Stimulated activated CD8-positive, alpha-beta memory T cell treated with anti-CD3 and anti-CD28 coated beads, Interleukin-15, amount 100 ng/mL, for 48 hours (primary cell): ENCODE measurements at regions not wholly inside any gene's neighbourhood (a gene's known extent, or its start where the extent isn't known, plus 50 kb on each side); places are given as distances from the start of the nearest gene placed in this dataset.

Source experiments
- DNase-seq, 2 donors: peaks; one replicate each; pipeline ENCODE4 v3.0.0-alpha.2; 2020; ENCODE audit warnings: low read depth in 2 of 2

DNA sequence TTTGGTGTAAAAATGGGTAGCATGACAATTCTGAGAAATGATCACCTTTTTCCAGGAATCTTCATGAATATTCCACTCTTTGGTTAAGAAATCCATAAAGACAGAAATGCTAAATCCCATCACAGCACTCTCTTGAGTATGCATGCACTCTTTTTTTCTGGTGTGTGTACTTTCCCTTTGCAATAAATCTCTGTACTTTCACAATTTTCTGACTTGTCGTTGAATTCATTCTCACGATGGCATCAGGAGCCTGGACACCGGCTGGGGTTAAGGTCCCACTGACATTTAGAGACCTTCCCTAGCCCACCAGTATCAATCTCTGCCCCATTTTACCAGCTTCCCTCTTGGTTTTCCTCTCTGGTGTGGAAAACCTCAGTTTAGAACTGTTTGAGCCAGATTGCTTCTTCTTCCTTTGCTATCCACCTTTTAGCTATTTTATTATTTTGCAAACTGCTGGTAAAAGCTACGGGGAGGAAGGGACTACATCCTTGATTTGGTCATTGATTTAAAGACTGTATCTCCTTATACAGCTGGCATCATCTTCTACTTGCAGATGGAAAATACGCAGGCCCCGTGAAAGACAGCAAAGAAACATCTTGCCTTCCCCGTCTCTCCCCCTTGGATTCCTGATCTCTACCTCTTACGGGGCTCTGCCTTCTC is 59.9 kb upstream of the ZFR start:
- no peak for DNase-seq

DNA sequence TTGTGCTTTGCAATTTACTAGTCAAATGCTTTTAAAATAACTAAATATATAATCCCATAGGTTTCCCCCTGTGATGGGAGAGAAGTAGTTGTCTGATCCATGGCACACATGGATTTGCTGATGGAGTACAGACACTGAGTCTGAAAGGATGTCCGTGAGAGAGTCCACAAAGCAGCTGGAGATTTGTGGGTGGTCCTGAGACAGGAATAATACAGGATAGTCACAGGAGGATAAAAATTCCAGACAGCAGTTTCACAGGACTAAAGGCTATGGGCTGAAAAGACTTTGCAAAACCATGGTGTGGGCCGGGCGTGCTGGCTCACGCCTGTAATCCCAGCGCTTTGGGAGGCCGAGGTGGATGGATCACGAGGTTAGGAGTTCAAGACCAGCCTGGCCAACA is 58.7 kb upstream of the ZFR start:
- no peak for DNase-seq

DNA sequence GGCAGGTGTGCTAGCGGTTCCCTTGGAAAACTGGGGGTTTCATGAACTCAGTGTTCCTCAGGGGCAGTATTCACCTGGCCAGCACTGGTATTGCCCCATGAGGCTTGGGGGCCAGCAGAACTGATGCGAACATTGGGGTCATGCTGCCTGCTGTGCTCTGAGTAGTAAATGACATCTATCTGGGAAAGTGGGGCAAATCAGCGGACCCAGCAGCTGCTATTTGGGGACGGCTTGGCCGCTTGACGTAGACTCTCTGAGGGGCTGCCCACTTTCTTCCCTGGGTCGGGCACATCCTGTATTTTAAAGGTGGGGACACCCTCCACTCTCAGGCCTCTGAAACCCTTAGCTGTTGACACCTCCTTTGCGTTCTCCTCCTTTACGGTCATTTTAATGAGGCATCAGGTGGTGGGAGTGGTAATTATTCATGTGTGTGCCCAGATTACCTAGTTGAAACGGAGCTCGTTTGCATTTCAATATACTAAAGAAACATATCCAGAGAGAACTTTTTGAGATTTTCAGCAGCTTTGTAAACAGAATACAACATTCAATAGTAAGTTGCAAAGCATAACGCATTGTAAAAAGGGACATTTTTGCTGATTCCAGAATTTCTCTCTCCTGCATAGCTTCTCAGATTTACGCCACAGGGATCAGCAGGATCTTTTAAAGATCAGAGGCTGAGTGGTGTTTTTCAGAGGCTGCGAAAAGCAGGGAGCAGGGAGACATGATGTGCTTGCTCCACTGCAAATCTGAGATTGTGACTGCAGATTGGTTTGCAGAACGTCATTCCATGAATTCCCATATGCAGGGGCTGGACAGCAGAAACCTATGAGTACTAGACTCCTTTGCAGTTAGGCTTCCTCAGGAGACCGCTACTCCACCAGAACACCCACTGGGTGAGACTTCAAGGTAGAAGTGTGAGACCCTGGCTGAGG is 56.8 kb upstream of the ZFR start:
- DNase-seq, result no peak

DNA sequence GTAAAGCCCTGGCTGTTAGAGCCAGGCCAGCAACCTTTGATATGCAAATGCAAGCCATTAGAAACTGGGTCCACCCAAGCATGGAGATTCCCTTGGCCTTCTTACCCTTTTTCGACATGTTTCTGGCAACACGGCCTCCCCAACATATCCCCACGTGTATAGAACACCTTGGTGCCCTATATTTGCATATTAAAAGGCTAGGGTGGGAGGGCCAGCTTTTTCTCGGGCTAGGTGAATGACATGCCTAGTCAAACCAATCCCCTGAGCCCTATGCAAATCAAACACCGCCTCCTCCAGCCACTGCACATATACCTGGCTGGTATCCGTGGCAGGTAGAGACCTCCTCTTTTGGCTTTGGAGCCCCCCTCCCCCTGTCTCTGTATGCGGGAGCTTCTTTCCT is 55.6 kb upstream of the ZFR start:
- no peak for DNase-seq

DNA sequence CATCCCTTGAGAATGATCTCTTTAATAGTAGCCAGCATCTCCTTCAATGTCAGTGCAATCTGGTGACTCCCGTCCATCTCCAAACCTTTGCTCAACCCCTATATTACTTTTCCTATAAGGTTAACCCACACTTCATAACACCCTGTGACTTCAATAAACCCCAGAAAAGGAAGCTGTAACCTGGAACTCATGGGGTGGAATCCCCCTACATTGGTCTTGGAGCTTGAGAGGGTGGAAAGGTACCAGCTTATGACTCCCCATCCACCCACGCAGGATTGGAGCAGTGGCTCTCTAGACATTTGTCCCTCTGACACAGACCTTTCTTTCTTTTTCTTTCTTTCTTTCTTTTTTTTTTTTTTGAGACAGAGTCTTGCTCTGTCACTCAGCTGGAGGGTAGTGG is 54.7 kb upstream of the ZFR start:
- DNase-seq, result peak; percentile 8 to 17

DNA sequence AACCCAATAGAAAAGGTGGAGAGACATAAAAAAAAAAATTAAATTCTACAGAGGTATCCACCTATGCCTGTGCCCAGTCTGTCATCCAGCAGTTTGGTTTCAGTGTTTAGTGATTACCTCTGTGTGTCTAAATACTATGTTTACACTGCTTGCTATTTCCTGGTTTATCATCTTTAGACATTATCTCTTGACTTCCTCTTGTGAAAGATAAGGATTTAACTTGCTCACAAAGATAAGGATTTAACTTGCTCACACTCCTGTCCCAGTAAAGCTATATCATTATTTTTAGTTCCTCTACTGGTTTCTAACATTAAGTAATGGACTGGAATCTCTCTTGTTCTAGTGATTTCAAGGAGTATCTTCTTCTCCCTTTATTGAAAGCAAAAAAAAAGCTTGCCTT is 53.9 kb upstream of the ZFR start:
- DNase-seq, result no peak

DNA sequence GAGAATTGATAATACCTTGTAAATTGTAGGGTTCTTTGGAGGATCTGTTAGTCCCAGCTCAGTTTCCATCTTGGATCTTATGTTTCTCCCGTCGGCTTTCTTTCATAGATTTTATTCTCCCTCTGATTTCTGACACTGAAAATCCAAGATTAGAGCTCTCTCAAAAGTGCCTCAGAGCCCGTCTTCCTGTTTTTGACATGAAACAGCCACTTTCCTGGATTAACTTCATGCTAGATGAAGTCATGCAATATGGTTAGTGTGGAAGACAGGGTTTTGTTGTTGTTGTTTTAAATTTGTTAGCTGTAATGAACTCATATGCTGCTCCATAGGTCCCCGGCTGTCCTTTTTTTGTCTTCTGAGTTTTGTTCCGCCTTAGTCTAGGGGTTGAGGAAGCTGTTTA is 51.6 kb upstream of the ZFR start:
- no peak for DNase-seq

DNA sequence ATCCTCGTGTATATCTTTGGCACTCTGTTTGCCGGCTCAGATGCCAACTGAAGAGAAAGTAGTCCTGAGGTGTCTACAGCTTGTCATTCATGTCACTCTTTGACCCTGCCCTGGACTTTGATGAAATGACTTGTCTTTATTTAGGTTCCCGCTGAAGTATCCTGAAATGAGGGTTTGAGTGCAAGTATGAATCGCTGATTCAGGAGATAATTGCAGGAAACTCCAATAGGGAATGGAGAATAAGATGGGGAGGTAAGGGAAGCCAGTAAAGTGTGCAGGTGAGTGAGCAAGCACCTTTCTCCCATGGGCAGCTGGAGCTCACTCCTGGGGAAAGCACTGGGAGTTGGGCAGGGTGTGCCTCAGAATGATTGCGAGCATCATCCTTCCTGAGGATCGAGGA is 50.3 kb upstream of the ZFR start:
- DNase-seq, result no peak
